Peyer's patch (tissue), 4 donors: ENCODE measurements at regions not wholly inside any gene's neighbourhood (a gene's known extent, or its start where the extent isn't known, plus 50 kb on each side); places are given as distances from the start of the nearest gene placed in this dataset.

Experiments used
- DNase-seq, 3 donors: peaks; one replicate each; pipeline ENCODE4 v3.0.0-alpha.2; 2017 to 2019
- H3K27ac ChIP-seq, 4 donors: fragments of 200-600 bp; sonication (generic); one replicate each; pipeline ENCODE4 v1.5.1; 2016 to 2019
- H3K27me3 ChIP-seq, 2 donors: fragments of 200-600 bp; sonication (generic); one replicate each; pipeline ENCODE4 v1.5.1; 2019
- H3K36me3 ChIP-seq, 3 donors: fragments of 200-600 bp; sonication (generic); one replicate each; pipeline ENCODE4 v1.5.1; 2016 to 2019
- H3K4me1 ChIP-seq, 4 donors: fragments of 200-600 bp; sonication (generic); one replicate each; pipeline ENCODE4 v1.5.1; 2016 to 2019
- H3K4me3 ChIP-seq, 4 donors: fragments of 200-600 bp; sonication (generic); 1 replicate in 3 of 4; 2 replicates in 1 of 4; pipeline ENCODE4 v1.5.1; 2016 to 2019; ENCODE audit warnings: mild to moderate bottlenecking in 1 of 4
- H3K9me3 ChIP-seq, 4 donors: fragments of 200-600 bp; sonication (generic); one replicate each; pipeline ENCODE4 v1.5.1; 2016 to 2019; ENCODE audit warnings: mild to moderate bottlenecking in 1 of 4
- CTCF ChIP-seq, 6 experiments: fragments of 450-650 bp in 4 of 6; fragments of 200-600 bp in 2 of 6; sonication (generic) in 1 of 6; IDR thresholded peaks; one replicate each; pipeline ENCODE4 v1.5.1; 2017 to 2019; ENCODE audit warnings: antibody characterized with exemption in 6 of 6, mild to moderate bottlenecking in 3 of 6, moderate library complexity in 1 of 6
- POLR2A ChIP-seq, 2 donors: fragments of 450-650 bp; IDR thresholded peaks; one replicate each; pipeline ENCODE4 v1.5.1; 2017; ENCODE audit warnings: antibody characterized with exemption in 2 of 2, mild to moderate bottlenecking in 2 of 2, moderate library complexity in 2 of 2

- no peak overlapping the region for H3K4me3 ChIP-seq
- TF ChIP-seq POLR2A (IDR thresholded peaks at IDR 0.05) (no peak), CTCF (IDR thresholded peaks at IDR 0.05) (no peak)
Measured at GRCh38 chr4:138567696-138568095, 325.5 kb upstream of the SLC7A11 start.

GRCh38 chr4:138565576-138565975 is 323.4 kb upstream of the SLC7A11 start:
- Histone ChIP-seq H3K9me3 (no peaks in the 10 kb centered on the region), H3K4me3 (no peak overlapping the region), H3K27me3 (no peaks in the 10 kb centered on the region), H3K27ac (no peak overlapping the region), H3K4me1 (no peaks in the 10 kb centered on the region), H3K36me3 (no peaks in the 10 kb centered on the region)
- TF ChIP-seq POLR2A (IDR thresholded peaks at IDR 0.05) (no peak), CTCF (IDR thresholded peaks at IDR 0.05) (no peak)
- no peak for DNase-seq

More at GRCh38 chr4:138567696-138568095, 325.5 kb upstream of the SLC7A11 start:
- DNase-seq, result no peak
- Histone ChIP-seq H3K36me3 (no peaks in the 10 kb centered on the region), H3K27me3 (no peaks in the 10 kb centered on the region), H3K4me1 (no peaks in the 10 kb centered on the region), H3K27ac (no peak overlapping the region), H3K9me3 (no peaks in the 10 kb centered on the region)

- Histone ChIP-seq H3K27ac (no peak overlapping the region), H3K36me3 (no peaks in the 10 kb centered on the region), H3K27me3 (no peaks in the 10 kb centered on the region), H3K4me3 (no peak overlapping the region), H3K4me1 (no peaks in the 10 kb centered on the region), H3K9me3 (no peaks in the 10 kb centered on the region)
- TF ChIP-seq CTCF (IDR thresholded peaks at IDR 0.05) (no peak), POLR2A (IDR thresholded peaks at IDR 0.05) (no peak)
- no peak for DNase-seq
Measured at GRCh38 chr4:138562544-138562991, 320.4 kb upstream of the SLC7A11 start.

- Histone ChIP-seq H3K4me1 (no peaks in the 10 kb centered on the region), H3K9me3 (no peaks in the 10 kb centered on the region), H3K36me3 (no peaks in the 10 kb centered on the region), H3K27ac (no peak overlapping the region), H3K4me3 (no peak overlapping the region), H3K27me3 (no peaks in the 10 kb centered on the region)
- DNase-seq, result no peak
- TF ChIP-seq POLR2A (IDR thresholded peaks at IDR 0.05) (no peak), CTCF (IDR thresholded peaks at IDR 0.05) (no peak)
Measured at GRCh38 chr4:138561906-138562305, 319.8 kb upstream of the SLC7A11 start.

- no peaks in the 10 kb centered on the region for H3K27me3 ChIP-seq
- H3K9me3 ChIP-seq, result no peaks in the 10 kb centered on the region
- H3K4me3 ChIP-seq, result no peak overlapping the region
- H3K27ac ChIP-seq, result no peak overlapping the region
- no peak for DNase-seq
- no peaks in the 10 kb centered on the region for H3K36me3 ChIP-seq
- TF ChIP-seq CTCF (IDR thresholded peaks at IDR 0.05) (no peak), POLR2A (IDR thresholded peaks at IDR 0.05) (no peak)
- H3K4me1 ChIP-seq, result no peaks in the 10 kb centered on the region
Measured at GRCh38 chr4:138561276-138561880, 319.2 kb upstream of the SLC7A11 start.

GRCh38 chr4:138560448-138560847 is 318.3 kb upstream of the SLC7A11 start:
- Histone ChIP-seq H3K27me3 (no peaks in the 10 kb centered on the region), H3K4me3 (no peak overlapping the region), H3K4me1 (no peaks in the 10 kb centered on the region), H3K9me3 (no peaks in the 10 kb centered on the region), H3K27ac (no peak overlapping the region), H3K36me3 (no peaks in the 10 kb centered on the region)
- TF ChIP-seq CTCF (IDR thresholded peaks at IDR 0.05) (no peak), POLR2A (IDR thresholded peaks at IDR 0.05) (no peak)
- no peak for DNase-seq
